ENCODE measurements at regions not wholly inside any gene's neighbourhood (a gene's known extent, or its start where the extent isn't known, plus 50 kb on each side); places are given as distances from the start of the nearest gene placed in this dataset.

DNA sequence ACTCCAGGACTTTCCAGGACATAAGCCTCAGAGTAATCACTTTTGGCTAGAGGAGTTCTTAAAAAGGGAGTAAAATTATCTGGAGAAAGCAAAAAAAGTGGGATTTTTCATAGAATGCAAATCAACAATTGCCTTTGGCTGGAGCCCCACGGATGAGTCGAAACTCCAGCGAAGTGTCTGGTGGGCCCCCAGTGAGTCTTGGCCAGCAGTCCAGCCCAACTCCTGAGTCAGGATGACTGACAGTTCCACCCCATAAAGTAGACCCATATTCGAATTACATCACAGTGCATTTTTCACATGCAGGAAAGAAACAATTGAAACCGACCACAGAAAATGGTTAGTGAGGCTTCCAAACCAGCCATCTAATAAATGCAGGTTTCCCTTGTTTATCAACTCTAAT is 265.7 kb downstream of the BCL11B start:
- Histone ChIP-seq H3K36me3 (ENCODE audit: control insufficient read depth, insufficient read depth, low read length) (no peaks in the 10 kb centered on the region), H3K4me3 (replicated peaks; ENCODE audit: low read depth, low read length) (no peak overlapping the region), H3K27me3 (replicated peaks; ENCODE audit: control insufficient read depth, insufficient read depth, low read length) (no peaks in the 10 kb centered on the region)
- no peak for DNase-seq (ENCODE audit: extremely low read depth, insufficient read length)
- TF ChIP-seq, protein P1, sequence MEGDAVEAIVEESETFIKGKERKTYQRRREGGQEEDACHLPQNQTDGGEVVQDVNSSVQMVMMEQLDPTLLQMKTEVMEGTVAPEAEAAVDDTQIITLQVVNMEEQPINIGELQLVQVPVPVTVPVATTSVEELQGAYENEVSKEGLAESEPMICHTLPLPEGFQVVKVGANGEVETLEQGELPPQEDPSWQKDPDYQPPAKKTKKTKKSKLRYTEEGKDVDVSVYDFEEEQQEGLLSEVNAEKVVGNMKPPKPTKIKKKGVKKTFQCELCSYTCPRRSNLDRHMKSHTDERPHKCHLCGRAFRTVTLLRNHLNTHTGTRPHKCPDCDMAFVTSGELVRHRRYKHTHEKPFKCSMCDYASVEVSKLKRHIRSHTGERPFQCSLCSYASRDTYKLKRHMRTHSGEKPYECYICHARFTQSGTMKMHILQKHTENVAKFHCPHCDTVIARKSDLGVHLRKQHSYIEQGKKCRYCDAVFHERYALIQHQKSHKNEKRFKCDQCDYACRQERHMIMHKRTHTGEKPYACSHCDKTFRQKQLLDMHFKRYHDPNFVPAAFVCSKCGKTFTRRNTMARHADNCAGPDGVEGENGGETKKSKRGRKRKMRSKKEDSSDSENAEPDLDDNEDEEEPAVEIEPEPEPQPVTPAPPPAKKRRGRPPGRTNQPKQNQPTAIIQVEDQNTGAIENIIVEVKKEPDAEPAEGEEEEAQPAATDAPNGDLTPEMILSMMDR (IDR thresholded peaks at IDR 0.05; ENCODE audit: insufficient read depth, low read length, poor library complexity, severe bottlenecking) = no peak

DNA sequence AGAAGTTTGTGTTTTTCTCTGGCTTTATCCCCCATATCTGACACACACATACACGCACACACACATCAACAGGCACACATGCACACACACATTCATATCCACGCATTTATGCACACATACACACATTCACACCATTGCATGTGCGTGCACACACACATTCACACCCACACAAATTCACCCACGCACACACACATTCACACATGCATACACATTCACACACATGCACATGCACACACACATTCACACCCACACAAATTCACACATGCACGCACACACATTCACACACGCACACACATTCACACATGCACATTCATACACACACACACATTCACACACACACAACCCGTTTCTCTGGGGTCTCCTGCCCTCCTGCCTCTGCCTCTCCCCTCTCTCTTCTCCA is 264.2 kb downstream of the BCL11B start:
- Histone ChIP-seq H3K27me3 (replicated peaks; ENCODE audit: control insufficient read depth, insufficient read depth, low read length) (no peaks in the 10 kb centered on the region), H3K36me3 (ENCODE audit: control insufficient read depth, insufficient read depth, low read length) (no peaks in the 10 kb centered on the region), H3K4me3 (replicated peaks; ENCODE audit: low read depth, low read length) (no peak overlapping the region)
- TF ChIP-seq, protein P1 (IDR thresholded peaks at IDR 0.05; ENCODE audit: insufficient read depth, low read length, poor library complexity, severe bottlenecking) = no peak
- DNase-seq (ENCODE audit: extremely low read depth, insufficient read length) = no peak

DNA sequence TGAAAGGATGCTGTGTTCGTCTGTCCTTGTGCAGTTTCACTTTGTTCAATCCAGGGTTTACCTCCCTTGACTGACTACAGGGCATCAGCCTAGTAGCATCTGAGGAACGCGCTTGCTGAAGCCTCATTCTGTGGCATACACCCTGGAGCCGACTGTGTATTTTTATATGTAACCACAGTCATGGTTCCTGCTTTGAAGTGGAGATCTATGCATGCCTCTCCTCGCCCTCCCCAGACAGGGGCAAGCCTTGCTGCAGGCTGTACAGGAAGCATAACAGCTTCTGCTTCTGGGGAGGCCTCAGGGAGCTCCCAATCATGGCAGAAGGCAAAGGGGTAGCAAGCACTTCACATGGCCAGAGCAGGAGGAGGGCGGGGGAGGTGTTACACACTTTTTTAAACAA is 262.1 kb downstream of the BCL11B start:
- H3K36me3 ChIP-seq (ENCODE audit: control insufficient read depth, insufficient read depth, low read length) = no peaks in the 10 kb centered on the region
- H3K27me3 ChIP-seq (replicated peaks; ENCODE audit: control insufficient read depth, insufficient read depth, low read length) = no peaks in the 10 kb centered on the region
- no peak for DNase-seq (ENCODE audit: extremely low read depth, insufficient read length)
- H3K4me3 ChIP-seq (replicated peaks; ENCODE audit: low read depth, low read length) = no peak overlapping the region
- TF ChIP-seq, protein P1 (IDR thresholded peaks at IDR 0.05; ENCODE audit: insufficient read depth, low read length, poor library complexity, severe bottlenecking) = no peak

DNA sequence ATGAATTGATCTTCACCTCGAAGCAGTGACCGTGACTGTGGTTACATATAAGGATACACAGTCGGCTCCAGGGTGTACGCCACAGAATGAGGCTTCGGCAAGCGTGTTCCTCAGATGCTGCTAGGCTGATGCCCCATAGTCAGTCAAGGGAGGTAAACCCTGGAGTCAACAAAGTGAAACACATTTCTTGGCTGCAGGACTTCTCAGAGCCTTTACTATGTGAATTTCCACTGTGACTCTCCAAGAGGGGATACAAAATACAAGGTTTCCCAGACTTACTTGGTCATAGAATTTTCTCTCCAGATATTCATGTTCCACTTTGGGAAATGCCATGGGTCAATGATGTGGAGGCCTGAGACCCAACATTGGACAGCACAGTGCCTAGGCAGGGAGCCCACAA is 260.6 kb downstream of the BCL11B start:
- no peaks in the 10 kb centered on the region for H3K27me3 ChIP-seq (replicated peaks; ENCODE audit: control insufficient read depth, insufficient read depth, low read length)
- no peak for DNase-seq (ENCODE audit: extremely low read depth, insufficient read length)
- no peaks in the 10 kb centered on the region for H3K36me3 ChIP-seq (ENCODE audit: control insufficient read depth, insufficient read depth, low read length)
- no peak overlapping the region for H3K4me3 ChIP-seq (replicated peaks; ENCODE audit: low read depth, low read length)
- TF ChIP-seq, protein P1 (IDR thresholded peaks at IDR 0.05; ENCODE audit: insufficient read depth, low read length, poor library complexity, severe bottlenecking) = no peak

DNA sequence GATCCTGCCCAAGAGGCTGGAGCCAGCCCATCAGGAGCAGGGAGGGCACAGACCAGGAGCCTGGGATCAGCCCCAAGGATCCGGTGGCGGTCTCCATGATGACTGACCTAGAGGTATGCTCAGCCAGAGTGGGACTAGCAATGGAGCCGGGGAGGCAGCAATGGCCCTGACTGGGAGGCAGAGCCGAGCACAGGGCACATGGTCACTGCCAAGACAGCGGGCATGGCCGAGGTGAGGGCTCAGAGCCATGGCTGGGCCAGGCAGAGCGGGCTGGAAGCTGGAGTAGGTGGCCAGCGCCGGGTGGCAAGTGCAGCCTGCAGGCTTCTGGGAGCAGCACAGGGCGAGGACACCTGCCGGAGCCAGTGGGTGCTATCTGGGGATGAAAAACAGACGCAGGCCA is 259.3 kb downstream of the BCL11B start:
- H3K36me3 ChIP-seq (ENCODE audit: control insufficient read depth, insufficient read depth, low read length) = no peaks in the 10 kb centered on the region
- TF ChIP-seq, protein P1 (IDR thresholded peaks at IDR 0.05; ENCODE audit: insufficient read depth, low read length, poor library complexity, severe bottlenecking) = no peak
- DNase-seq (ENCODE audit: extremely low read depth, insufficient read length) = no peak
- H3K4me3 ChIP-seq (replicated peaks; ENCODE audit: low read depth, low read length) = no peak overlapping the region
- H3K27me3 ChIP-seq (replicated peaks; ENCODE audit: control insufficient read depth, insufficient read depth, low read length) = no peaks in the 10 kb centered on the region

DNA sequence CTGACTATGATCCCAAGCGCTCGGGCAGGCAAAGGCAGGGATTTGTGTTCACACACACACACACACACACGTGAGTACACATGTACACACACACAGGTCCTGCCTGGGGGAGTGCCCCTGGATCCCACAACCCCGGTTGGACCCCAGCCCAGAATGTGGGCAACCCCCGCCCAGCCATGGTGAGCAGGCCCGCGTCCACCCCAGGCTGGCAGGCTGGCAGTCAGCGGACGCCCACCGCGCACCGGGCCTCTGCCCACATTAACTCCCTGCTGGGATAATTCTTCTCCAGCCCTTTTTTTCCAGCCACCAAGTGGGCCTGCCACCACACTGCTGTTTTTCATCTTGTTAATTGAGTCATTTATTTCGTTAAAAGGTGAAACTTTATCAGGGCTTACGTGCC is 256.2 kb downstream of the BCL11B start:
- Histone ChIP-seq H3K27me3 (replicated peaks; ENCODE audit: control insufficient read depth, insufficient read depth, low read length) (no peaks in the 10 kb centered on the region), H3K4me3 (replicated peaks; ENCODE audit: low read depth, low read length) (no peak overlapping the region), H3K36me3 (ENCODE audit: control insufficient read depth, insufficient read depth, low read length) (no peaks in the 10 kb centered on the region)
- no peak for DNase-seq (ENCODE audit: extremely low read depth, insufficient read length)
- TF ChIP-seq, protein P1 (IDR thresholded peaks at IDR 0.05; ENCODE audit: insufficient read depth, low read length, poor library complexity, severe bottlenecking) = no peak

All from GM06990 (cell line).